ENCODE measurements at regions not wholly inside any gene's neighbourhood (a gene's known extent, or its start where the extent isn't known, plus 50 kb on each side); places are given as distances from the start of the nearest gene placed in this dataset.
"Not testable (repeated sequence)": the region's sequence is repeated elsewhere in the genome, so short reads cannot be mapped to it uniquely, and the experiment has no call there.

GRCh38 chr20:59483481-59483880 is 120.9 kb upstream of the PHACTR3 start:
- Histone ChIP-seq H4K20me1 (ENCODE audit: insufficient read depth, low read length) (no peaks in the 10 kb centered on the region), H3K4me1 (ENCODE audit: insufficient read depth, low read length) (no peaks in the 10 kb centered on the region), H3K9me3 (ENCODE audit: low read depth, low read length) (no peaks in the 10 kb centered on the region), H3K27me3 (ENCODE audit: insufficient read depth, low read length) (no peaks in the 10 kb centered on the region), H2AFZ (ENCODE audit: low read length) (no peak overlapping the region), H3K4me2 (ENCODE audit: insufficient read depth, low read length) (no peak overlapping the region), H3K27ac (ENCODE audit: low read depth, low read length) (no peak overlapping the region), H3K36me3 (ENCODE audit: insufficient read depth, low read length) (no peaks in the 10 kb centered on the region), H3K4me3 (ENCODE audit: insufficient read depth, low read length) (no peak overlapping the region), H3K79me2 (ENCODE audit: insufficient read depth, low read length) (no peaks in the 10 kb centered on the region)
- no peak for DNase-seq (ENCODE audit: insufficient read length, low spot score, missing footprints)
- TF ChIP-seq, protein P1, sequence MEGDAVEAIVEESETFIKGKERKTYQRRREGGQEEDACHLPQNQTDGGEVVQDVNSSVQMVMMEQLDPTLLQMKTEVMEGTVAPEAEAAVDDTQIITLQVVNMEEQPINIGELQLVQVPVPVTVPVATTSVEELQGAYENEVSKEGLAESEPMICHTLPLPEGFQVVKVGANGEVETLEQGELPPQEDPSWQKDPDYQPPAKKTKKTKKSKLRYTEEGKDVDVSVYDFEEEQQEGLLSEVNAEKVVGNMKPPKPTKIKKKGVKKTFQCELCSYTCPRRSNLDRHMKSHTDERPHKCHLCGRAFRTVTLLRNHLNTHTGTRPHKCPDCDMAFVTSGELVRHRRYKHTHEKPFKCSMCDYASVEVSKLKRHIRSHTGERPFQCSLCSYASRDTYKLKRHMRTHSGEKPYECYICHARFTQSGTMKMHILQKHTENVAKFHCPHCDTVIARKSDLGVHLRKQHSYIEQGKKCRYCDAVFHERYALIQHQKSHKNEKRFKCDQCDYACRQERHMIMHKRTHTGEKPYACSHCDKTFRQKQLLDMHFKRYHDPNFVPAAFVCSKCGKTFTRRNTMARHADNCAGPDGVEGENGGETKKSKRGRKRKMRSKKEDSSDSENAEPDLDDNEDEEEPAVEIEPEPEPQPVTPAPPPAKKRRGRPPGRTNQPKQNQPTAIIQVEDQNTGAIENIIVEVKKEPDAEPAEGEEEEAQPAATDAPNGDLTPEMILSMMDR (IDR thresholded peaks at IDR 0.05; ENCODE audit: extremely low read depth, low read depth, low read length): no peak

DNA sequence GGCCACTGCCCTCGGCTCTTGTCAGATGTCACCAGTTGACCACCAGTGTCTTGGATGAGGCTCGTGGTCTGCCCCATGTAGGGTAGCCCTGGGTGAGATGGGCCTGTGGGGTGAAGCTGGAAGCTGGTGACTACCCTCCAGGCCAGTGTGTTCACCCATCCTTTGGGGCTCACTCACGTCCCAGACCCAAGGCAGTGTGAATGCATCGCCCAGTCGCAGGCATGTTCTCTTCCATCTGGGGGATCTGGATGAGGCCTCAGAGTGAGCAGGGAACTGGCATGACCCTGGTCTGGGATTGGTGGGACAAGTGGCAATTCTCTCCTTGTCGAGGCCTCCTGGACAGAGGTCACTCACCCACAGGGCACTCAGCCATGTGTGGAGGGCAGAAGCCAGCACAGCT is 120.1 kb upstream of the PHACTR3 start:
- Histone ChIP-seq H3K4me2 (ENCODE audit: insufficient read depth, low read length) (no peak overlapping the region), H3K27me3 (ENCODE audit: insufficient read depth, low read length) (no peaks in the 10 kb centered on the region), H3K27ac (ENCODE audit: low read depth, low read length) (no peak overlapping the region), H3K36me3 (ENCODE audit: insufficient read depth, low read length) (no peaks in the 10 kb centered on the region), H3K4me1 (ENCODE audit: insufficient read depth, low read length) (no peaks in the 10 kb centered on the region), H4K20me1 (ENCODE audit: insufficient read depth, low read length) (no peaks in the 10 kb centered on the region), H3K79me2 (ENCODE audit: insufficient read depth, low read length) (no peaks in the 10 kb centered on the region), H3K4me3 (ENCODE audit: insufficient read depth, low read length) (no peak overlapping the region), H3K9me3 (ENCODE audit: low read depth, low read length) (no peaks in the 10 kb centered on the region), H2AFZ (ENCODE audit: low read length) (no peak overlapping the region)
- no peak for DNase-seq (ENCODE audit: insufficient read length, low spot score, missing footprints)
- TF ChIP-seq, protein P1 (IDR thresholded peaks at IDR 0.05; ENCODE audit: extremely low read depth, low read depth, low read length): no peak

DNA sequence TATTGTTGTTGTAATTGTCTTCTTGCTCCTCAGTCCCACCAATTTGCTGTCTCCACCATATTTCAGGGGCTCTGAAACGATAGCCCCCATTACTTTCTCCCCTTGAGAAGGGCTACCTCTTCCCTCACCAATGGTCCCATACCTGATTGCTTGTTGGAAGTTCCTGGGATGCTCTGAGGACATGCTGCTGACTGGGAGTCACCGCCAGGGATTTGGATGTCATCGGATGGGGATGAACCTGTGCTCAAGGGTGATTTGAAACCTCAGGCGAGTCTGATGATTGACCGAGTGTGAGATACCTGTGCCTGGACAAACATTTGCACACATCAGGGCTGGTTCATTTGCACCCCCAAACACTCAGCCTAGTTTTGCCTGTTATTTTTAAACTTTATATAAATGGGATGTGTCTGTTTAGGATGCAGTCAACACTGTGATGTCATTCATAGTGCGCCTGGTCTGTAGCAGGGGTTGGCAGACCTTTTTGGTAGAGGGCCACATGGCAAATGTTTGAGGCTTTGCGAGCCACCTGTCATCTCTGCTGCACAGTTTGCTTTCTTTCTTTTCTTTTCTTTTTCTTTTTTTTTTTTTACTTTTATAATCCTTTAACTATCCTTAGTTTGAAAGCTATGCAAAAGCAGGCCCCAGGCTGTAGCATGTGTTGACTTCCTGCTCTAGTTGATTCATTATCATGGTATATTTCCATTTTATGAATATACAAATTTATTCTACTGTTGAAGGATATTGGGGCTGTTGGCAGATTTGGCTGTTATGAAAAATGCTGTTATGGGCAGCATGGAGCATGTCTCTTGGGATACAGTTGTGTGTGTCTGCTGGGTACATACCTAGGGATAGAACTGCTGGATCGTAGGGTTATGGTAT is 118.5 kb upstream of the PHACTR3 start:
- Histone ChIP-seq H3K4me3 (ENCODE audit: insufficient read depth, low read length) (no peak overlapping the region), H3K9me3 (ENCODE audit: low read depth, low read length) (no peaks in the 10 kb centered on the region), H3K27ac (ENCODE audit: low read depth, low read length) (no peak overlapping the region), H2AFZ (ENCODE audit: low read length) (no peak overlapping the region), H3K4me2 (ENCODE audit: insufficient read depth, low read length) (no peak overlapping the region), H4K20me1 (ENCODE audit: insufficient read depth, low read length) (no peaks in the 10 kb centered on the region), H3K27me3 (ENCODE audit: insufficient read depth, low read length) (no peaks in the 10 kb centered on the region), H3K36me3 (ENCODE audit: insufficient read depth, low read length) (no peaks in the 10 kb centered on the region), H3K79me2 (ENCODE audit: insufficient read depth, low read length) (no peaks in the 10 kb centered on the region), H3K4me1 (ENCODE audit: insufficient read depth, low read length) (no peaks in the 10 kb centered on the region)
- TF ChIP-seq, protein P1 (IDR thresholded peaks at IDR 0.05; ENCODE audit: extremely low read depth, low read depth, low read length): no peak
- DNase-seq (ENCODE audit: insufficient read length, low spot score, missing footprints): no peak

DNA sequence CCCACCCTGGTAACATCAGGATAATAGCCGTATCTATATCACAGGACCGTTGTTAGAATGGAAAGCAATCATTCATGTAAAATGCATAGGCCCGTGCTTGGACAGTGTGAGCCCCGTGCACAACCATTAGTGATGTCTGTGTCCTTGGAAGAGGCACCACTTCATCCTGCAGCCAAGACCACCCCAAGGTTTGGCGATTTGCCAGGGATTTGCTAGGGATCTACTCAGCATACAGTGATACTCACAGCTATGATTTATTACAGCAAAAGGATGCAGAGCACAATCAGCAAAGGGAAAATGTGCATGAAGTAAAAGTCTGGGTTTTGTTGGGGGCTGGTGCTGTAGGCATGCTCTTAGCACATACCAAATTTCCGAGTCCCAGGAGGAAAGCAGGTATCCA is 115.9 kb upstream of the PHACTR3 start:
- not testable (repeated sequence) for H3K4me2 ChIP-seq (ENCODE audit: insufficient read depth, low read length); H4K20me1 ChIP-seq (ENCODE audit: insufficient read depth, low read length); H3K9me3 ChIP-seq (ENCODE audit: low read depth, low read length); H3K27ac ChIP-seq (ENCODE audit: low read depth, low read length); DNase-seq (ENCODE audit: insufficient read length, low spot score, missing footprints); H3K27me3 ChIP-seq (ENCODE audit: insufficient read depth, low read length); H3K4me1 ChIP-seq (ENCODE audit: insufficient read depth, low read length); H2AFZ ChIP-seq (ENCODE audit: low read length); H3K4me3 ChIP-seq (ENCODE audit: insufficient read depth, low read length); H3K36me3 ChIP-seq (ENCODE audit: insufficient read depth, low read length); H3K79me2 ChIP-seq (ENCODE audit: insufficient read depth, low read length)

DNA sequence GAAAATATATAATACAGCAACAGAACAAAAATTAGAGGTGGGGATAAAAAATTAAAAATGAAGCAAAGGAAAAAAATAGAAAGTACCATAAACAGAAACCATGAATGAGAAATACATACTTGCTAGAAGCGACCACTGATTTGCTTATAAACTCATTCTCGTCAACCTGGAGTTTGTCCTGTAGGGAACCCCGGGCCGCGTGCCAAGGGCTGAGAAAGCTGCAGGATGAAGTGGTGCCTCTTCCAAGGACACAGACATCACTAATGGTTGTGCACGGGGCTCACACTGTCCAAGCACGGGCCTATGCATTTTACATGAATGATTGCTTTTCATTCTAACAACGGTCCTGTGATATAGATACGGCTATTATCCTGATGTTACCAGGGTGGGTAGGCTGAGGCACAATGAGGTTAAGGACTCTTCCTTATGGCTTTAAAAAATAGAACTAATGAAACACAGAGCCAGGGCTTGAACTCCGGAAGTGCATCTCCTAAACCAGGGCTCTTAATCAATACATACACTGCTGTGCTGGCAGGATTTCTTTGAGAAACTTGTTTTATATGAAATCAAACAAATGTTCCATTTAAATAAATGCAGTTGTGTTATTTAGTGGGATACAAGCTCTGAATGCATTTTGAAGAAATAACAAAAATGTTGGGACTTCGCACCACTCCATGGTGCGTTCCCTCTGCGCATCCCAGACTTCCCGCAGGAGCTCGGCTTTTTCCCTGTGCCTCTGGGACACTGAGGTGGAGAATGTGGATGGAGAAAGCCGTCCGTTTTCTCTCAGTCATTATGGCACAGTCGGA is 113.9 kb upstream of the PHACTR3 start:
- H3K4me1 ChIP-seq (ENCODE audit: insufficient read depth, low read length); H3K79me2 ChIP-seq (ENCODE audit: insufficient read depth, low read length): not testable (repeated sequence)

More for the DNA sequence above, 113.9 kb upstream of the PHACTR3 start:
- H3K36me3 ChIP-seq (ENCODE audit: insufficient read depth, low read length); H3K27ac ChIP-seq (ENCODE audit: low read depth, low read length); H4K20me1 ChIP-seq (ENCODE audit: insufficient read depth, low read length); H3K4me3 ChIP-seq (ENCODE audit: insufficient read depth, low read length); DNase-seq (ENCODE audit: insufficient read length, low spot score, missing footprints); H3K4me2 ChIP-seq (ENCODE audit: insufficient read depth, low read length); H3K27me3 ChIP-seq (ENCODE audit: insufficient read depth, low read length); H2AFZ ChIP-seq (ENCODE audit: low read length); H3K9me3 ChIP-seq (ENCODE audit: low read depth, low read length): not testable (repeated sequence)
